HFFc6 (cell line): ENCODE measurements at regions not wholly inside any gene's neighbourhood (a gene's known extent, or its start where the extent isn't known, plus 50 kb on each side); places are given as distances from the start of the nearest gene placed in this dataset.

Experiments used
- DNase-seq: peaks from one replicate; pipeline ENCODE4 v3.0.0-alpha.2; 2018
- H3K27ac Mint-ChIP-seq: 2 replicates; pipeline ENCODE4 v1.8.0; 2020; ENCODE audit warnings: mild to moderate bottlenecking, mixed read lengths
- H3K27me3 Mint-ChIP-seq: 2 replicates; pipeline ENCODE4 v1.8.0; 2021; ENCODE audit warnings: mild to moderate bottlenecking, moderate library complexity, mixed read lengths; ENCODE audit not compliant: insufficient read depth
- H3K36me3 Mint-ChIP-seq: 2 replicates; pipeline ENCODE4 v1.8.0; 2021; ENCODE audit warnings: low read depth, mixed read lengths
- H3K4me1 Mint-ChIP-seq: 2 replicates; pipeline ENCODE4 v1.8.0; 2020; ENCODE audit warnings: low read depth, mixed read lengths
- H3K4me3 Mint-ChIP-seq: 2 replicates; pipeline ENCODE4 v1.8.0; 2020; ENCODE audit warnings: mild to moderate bottlenecking, moderate library complexity, mixed read lengths
- H3K9me3 Mint-ChIP-seq: 2 replicates; pipeline ENCODE4 v1.8.0; 2020; ENCODE audit warnings: mild to moderate bottlenecking, mixed read lengths
- TF ChIP-seq, protein P1 (sequence below): fragments of 200-600 bp; sonication (generic); IDR thresholded peaks from 2 replicates; pipeline ENCODE4 v1.5.0; 2021; ENCODE audit warnings: antibody characterized with exemption, mild to moderate bottlenecking

DNA sequence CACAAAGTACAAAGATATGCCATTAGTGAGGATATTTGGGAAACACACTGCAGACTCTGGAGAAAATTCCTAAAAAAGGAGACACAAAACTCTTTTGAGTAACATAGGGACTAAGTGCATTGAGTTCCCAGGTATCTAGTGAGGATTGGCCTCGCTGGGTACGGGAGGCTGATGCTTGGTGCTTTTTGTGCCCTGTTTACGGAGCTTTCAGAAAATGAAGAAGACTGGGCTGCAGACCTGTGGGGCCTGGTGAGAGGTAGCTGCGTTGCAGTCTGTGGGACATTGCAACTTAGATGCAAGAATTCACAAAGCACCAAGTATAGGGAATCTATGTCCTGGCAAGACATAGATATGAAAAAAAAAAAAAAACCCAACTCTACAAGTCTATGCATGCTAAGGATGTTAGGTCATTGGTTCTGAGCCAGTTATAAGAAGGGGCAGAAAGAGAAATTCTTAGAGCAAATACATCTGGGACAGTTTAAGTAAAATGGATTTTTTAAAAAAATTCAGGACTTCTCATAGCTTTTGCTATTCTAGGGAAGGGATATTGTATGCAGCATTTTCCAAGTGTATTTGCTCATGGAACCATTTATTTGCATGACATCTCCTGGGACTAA is 156.0 kb downstream of the SLC4A3 start:
- Mint-ChIP-seq H3K36me3 (no peaks in the 10 kb centered on the region), H3K4me1 (no peaks in the 10 kb centered on the region), H3K9me3 (no peaks in the 10 kb centered on the region), H3K27me3 (peaks cover 11% of the 10 kb centered on the region), H3K27ac (no peak overlapping the region), H3K4me3 (no peak overlapping the region)
- TF ChIP-seq, protein P1, sequence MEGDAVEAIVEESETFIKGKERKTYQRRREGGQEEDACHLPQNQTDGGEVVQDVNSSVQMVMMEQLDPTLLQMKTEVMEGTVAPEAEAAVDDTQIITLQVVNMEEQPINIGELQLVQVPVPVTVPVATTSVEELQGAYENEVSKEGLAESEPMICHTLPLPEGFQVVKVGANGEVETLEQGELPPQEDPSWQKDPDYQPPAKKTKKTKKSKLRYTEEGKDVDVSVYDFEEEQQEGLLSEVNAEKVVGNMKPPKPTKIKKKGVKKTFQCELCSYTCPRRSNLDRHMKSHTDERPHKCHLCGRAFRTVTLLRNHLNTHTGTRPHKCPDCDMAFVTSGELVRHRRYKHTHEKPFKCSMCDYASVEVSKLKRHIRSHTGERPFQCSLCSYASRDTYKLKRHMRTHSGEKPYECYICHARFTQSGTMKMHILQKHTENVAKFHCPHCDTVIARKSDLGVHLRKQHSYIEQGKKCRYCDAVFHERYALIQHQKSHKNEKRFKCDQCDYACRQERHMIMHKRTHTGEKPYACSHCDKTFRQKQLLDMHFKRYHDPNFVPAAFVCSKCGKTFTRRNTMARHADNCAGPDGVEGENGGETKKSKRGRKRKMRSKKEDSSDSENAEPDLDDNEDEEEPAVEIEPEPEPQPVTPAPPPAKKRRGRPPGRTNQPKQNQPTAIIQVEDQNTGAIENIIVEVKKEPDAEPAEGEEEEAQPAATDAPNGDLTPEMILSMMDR, result no peak
- peak; percentile 4 for DNase-seq

DNA sequence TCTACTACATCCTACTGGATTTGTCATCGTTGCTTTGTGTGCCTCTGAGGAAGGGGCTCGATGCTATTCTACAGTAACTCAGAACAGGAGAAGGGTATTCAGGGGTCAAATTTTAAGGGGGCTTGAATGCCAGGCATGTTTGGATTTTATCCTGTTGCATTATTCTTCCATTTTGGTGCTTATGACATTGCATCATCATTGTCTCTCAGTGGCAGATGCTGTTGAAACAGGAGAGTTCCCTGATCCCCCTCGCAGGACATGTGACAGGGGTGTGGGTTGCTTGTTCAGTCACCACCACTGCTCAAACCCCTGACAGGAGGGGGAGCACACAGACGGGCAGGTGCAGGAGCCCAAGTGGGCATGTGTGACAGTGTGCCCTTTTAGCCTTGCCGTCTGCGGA is 156.7 kb downstream of the SLC4A3 start:
- Mint-ChIP-seq H3K4me3 (no peak overlapping the region), H3K4me1 (no peaks in the 10 kb centered on the region), H3K9me3 (no peaks in the 10 kb centered on the region), H3K36me3 (no peaks in the 10 kb centered on the region), H3K27ac (no peak overlapping the region), H3K27me3 (peaks cover 10% of the 10 kb centered on the region)
- TF ChIP-seq, protein P1, result no peak
- no peak for DNase-seq

GRCh38 chr2:219789476-219789875 is 162.0 kb downstream of the SLC4A3 start:
- Mint-ChIP-seq H3K27ac (no peak overlapping the region), H3K4me1 (no peaks in the 10 kb centered on the region), H3K9me3 (no peaks in the 10 kb centered on the region), H3K36me3 (no peaks in the 10 kb centered on the region), H3K4me3 (no peak overlapping the region), H3K27me3 (peaks cover 11% of the 10 kb centered on the region)
- no peak for DNase-seq
- TF ChIP-seq, protein P1, result no peak

GRCh38 chr2:219792446-219792845 is 165.0 kb downstream of the SLC4A3 start:
- TF ChIP-seq, protein P1, result no peak
- no peak for DNase-seq
- no peak overlapping the region for H3K27ac Mint-ChIP-seq
- H3K36me3 Mint-ChIP-seq, result no peaks in the 10 kb centered on the region
- H3K27me3 Mint-ChIP-seq, result peaks cover 18% of the 10 kb centered on the region
- no peaks in the 10 kb centered on the region for H3K9me3 Mint-ChIP-seq
- no peak overlapping the region for H3K4me3 Mint-ChIP-seq
- H3K4me1 Mint-ChIP-seq, result no peaks in the 10 kb centered on the region

DNA sequence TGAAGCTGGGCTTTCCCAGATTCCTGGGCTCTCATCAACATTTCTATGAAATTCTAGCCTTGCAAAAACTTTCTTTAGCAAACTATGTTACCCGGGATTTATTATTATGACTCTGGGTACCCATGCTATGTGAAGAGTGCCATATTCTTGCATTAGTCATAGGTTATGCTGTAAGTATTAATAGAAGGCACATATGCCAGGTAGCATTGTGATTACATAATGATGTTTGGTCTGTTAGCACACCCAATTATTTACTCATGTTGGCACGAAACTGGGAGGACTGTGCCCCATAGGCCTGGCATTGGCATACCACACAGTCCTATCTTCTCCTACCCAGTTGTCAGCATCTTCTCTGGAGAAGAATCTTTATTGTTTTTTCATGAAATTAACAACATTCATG is 171.0 kb downstream of the SLC4A3 start:
- Mint-ChIP-seq H3K4me3 (no peak overlapping the region), H3K27me3 (peaks cover 14% of the 10 kb centered on the region), H3K4me1 (peaks cover 5% of the 10 kb centered on the region), H3K36me3 (no peaks in the 10 kb centered on the region), H3K9me3 (no peaks in the 10 kb centered on the region), H3K27ac (no peak overlapping the region)
- TF ChIP-seq, protein P1, result no peak
- no peak for DNase-seq

DNA sequence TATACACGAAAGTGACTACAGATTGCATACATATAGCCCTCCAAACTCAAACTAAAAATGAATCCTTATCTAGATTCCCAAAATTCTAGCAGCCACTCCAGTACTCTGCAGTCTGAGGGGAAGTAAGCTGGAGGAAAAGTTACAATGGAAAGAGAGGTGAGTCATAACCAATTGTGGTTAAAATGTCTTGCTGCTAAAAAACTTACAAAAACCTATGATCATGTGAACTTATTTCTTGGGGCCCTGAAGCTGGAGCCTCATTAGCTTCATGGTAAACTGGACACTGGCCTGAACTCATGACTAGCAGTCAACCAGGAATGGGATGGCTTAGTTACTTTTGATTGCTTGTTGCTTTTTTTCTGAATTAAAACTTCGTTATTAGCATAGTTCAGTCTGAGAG is 175.9 kb downstream of the SLC4A3 start:
- H3K36me3 Mint-ChIP-seq, result no peaks in the 10 kb centered on the region
- peak; percentile 29 for DNase-seq
- H3K4me3 Mint-ChIP-seq, result no peak overlapping the region
- peaks cover 9% of the 10 kb centered on the region for H3K4me1 Mint-ChIP-seq
- H3K27me3 Mint-ChIP-seq, result peaks cover 4% of the 10 kb centered on the region; the same call in 1 of the 2 replicates
- H3K9me3 Mint-ChIP-seq, result no peaks in the 10 kb centered on the region
- TF ChIP-seq, protein P1, result no peak
- H3K27ac Mint-ChIP-seq, result no peak overlapping the region
